ENCODE measurements at regions not wholly inside any gene's neighbourhood (a gene's known extent, or its start where the extent isn't known, plus 50 kb on each side); places are given as distances from the start of the nearest gene placed in this dataset.
A peak's percentile ranks its signal among the peaks of the same experiment; 100 is the strongest.

DNA sequence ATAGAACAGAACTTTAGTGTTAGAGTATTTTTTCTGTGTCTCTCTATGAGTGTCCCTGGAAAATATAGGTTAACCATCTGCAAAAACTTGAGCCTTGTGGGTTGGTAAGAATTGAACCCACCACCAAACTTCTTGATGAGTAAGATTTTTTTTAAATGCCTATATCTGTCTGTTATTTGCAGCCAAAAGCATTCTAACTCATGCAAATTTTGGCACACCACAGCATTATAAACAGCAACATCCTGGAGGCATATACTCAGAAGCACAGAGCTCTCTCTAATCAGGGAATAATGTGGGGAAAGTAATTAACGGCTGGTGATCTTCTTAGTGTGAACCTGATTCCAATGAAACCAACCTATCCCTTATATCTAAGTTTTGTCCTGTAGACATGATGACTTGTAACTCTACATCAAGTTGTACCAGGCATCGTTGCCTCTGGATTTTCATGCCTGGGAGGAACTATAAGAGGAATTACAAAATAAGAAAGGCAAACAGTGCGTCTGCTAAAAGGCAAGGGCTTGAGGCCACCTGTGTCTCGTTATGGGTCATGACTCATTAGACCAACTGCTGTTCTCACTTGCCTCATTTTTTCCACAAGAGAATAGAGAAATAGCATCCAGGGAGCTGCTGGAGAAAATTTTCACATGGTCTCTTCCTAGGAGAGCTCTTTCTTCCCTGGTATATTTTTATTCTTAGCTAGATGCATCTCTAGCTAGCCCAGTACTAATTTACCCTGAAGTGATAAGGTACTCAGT, 202.4 kb downstream of the CHIC2 start:
- DNase-seq (ENCODE audit: low read depth), result peak; percentile 93
- H3K36me3 ChIP-seq (ENCODE audit: control insufficient read depth, insufficient read depth, low read length), result no peaks in the 10 kb centered on the region
- POLR2A ChIA-PET, result interaction anchor here (0.6 kb wide), 1 partner anchor 347 kb away, joined by 3 read pairs; no protein-coding TSS in a partner anchor
- TF ChIP-seq, protein P1, sequence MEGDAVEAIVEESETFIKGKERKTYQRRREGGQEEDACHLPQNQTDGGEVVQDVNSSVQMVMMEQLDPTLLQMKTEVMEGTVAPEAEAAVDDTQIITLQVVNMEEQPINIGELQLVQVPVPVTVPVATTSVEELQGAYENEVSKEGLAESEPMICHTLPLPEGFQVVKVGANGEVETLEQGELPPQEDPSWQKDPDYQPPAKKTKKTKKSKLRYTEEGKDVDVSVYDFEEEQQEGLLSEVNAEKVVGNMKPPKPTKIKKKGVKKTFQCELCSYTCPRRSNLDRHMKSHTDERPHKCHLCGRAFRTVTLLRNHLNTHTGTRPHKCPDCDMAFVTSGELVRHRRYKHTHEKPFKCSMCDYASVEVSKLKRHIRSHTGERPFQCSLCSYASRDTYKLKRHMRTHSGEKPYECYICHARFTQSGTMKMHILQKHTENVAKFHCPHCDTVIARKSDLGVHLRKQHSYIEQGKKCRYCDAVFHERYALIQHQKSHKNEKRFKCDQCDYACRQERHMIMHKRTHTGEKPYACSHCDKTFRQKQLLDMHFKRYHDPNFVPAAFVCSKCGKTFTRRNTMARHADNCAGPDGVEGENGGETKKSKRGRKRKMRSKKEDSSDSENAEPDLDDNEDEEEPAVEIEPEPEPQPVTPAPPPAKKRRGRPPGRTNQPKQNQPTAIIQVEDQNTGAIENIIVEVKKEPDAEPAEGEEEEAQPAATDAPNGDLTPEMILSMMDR (IDR thresholded peaks at IDR 0.05; ENCODE audit: insufficient read depth, low read depth, low read length), result no peak
- H3K4me3 ChIP-seq (ENCODE audit: low read depth, low read length), result no peak overlapping the region
- CTCF ChIA-PET, result interaction anchor here (0.6 to 2.0 kb wide), 8 partner anchors 14 to 195 kb away, joined by 3 to 10 read pairs (median 4); no protein-coding TSS in a partner anchor
- H3K27me3 ChIP-seq (ENCODE audit: control insufficient read depth, insufficient read depth, low read length), result no peaks in the 10 kb centered on the region

DNA sequence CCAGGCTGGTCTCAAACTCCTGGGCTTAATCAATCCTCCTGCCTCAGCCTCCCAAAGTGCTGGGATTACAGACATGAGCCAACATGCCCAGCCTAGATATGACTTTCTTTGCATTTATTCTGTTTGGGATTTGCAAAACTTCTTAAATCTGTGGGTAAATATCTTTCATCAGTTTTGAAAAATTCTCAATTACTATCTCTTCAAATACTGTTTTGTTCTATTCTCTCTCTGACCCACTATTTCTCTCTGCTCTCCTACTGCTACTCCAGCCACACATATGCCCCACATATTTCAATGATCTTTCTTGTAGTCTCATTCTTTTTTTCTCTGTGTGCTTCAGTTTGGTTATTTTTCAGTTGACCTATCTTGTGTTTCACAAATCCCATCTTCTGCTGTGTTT, 205.1 kb downstream of the CHIC2 start:
- CTCF ChIA-PET, result no interaction called here
- TF ChIP-seq, protein P1 (IDR thresholded peaks at IDR 0.05; ENCODE audit: insufficient read depth, low read depth, low read length), result no peak
- no peak for DNase-seq (ENCODE audit: low read depth)

GRCh38 chr4:53858744-53859143, 205.7 kb downstream of the CHIC2 start:
- H3K36me3 ChIP-seq (ENCODE audit: control insufficient read depth, insufficient read depth, low read length), result no peaks in the 10 kb centered on the region
- ChIA-PET POLR2A (no interaction called here), CTCF (interaction anchor here (0.6 kb wide), 1 partner anchor 112 kb away, joined by 3 read pairs; no protein-coding TSS in a partner anchor)
- no peak for DNase-seq (ENCODE audit: low read depth)
- H3K27me3 ChIP-seq (ENCODE audit: control insufficient read depth, insufficient read depth, low read length), result no peaks in the 10 kb centered on the region
- H3K4me3 ChIP-seq (ENCODE audit: low read depth, low read length), result no peak overlapping the region
- TF ChIP-seq, protein P1 (IDR thresholded peaks at IDR 0.05; ENCODE audit: insufficient read depth, low read depth, low read length), result no peak

More for the DNA sequence above, 205.1 kb downstream of the CHIC2 start:
- Histone ChIP-seq H3K27me3 (ENCODE audit: control insufficient read depth, insufficient read depth, low read length) (no peaks in the 10 kb centered on the region), H3K4me3 (ENCODE audit: low read depth, low read length) (no peak overlapping the region), H3K36me3 (ENCODE audit: control insufficient read depth, insufficient read depth, low read length) (no peaks in the 10 kb centered on the region)
- POLR2A ChIA-PET, result no interaction called here

- Histone ChIP-seq H3K27me3 (ENCODE audit: control insufficient read depth, insufficient read depth, low read length) (no peaks in the 10 kb centered on the region), H3K36me3 (ENCODE audit: control insufficient read depth, insufficient read depth, low read length) (no peaks in the 10 kb centered on the region), H3K4me3 (ENCODE audit: low read depth, low read length) (no peak overlapping the region)
- POLR2A ChIA-PET, result no interaction called here
- peak; percentile 82 for DNase-seq (ENCODE audit: low read depth)
- CTCF ChIA-PET, result interaction anchor here (0.7 to 1.6 kb wide), 5 partner anchors 45 to 377 kb away, joined by 3 to 5 read pairs (median 3); partner anchors contain the start of gene PDGFRA
- TF ChIP-seq, protein P1 (IDR thresholded peaks at IDR 0.05; ENCODE audit: insufficient read depth, low read depth, low read length), result no peak
These were observed 208.7 kb downstream of the CHIC2 start for GRCh38 chr4:53855581-53856250.

DNA sequence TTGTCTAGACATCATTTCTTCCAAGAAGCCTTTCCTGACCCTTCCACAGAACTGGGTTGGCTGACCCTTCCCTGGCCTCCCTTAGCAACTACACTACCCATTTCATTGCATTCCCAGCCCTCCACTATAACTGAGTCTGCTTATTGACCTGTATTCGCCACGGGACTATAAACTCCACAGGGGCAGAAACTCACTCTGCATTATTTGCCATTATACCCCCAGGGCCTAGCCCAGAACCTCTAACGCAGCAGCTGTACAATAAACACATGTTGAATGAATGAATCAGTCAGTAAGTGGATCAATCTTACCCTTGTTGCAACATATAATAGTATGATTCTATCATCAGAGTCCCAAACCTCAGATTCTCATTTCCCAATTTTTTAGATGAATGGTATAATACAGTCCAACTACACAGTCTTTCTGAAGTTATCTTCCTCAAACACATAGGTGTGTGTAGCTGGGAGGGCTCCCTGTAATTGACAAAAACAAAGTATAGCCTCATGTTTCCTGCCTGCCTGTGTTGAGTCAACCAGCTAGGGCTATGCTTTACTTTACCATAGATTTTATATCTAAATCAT, 209.3 kb downstream of the CHIC2 start:
- Histone ChIP-seq H3K27me3 (ENCODE audit: control insufficient read depth, insufficient read depth, low read length) (no peaks in the 10 kb centered on the region), H3K4me3 (ENCODE audit: low read depth, low read length) (no peak overlapping the region), H3K36me3 (ENCODE audit: control insufficient read depth, insufficient read depth, low read length) (no peaks in the 10 kb centered on the region)
- TF ChIP-seq, protein P1 (IDR thresholded peaks at IDR 0.05; ENCODE audit: insufficient read depth, low read depth, low read length), result no peak
- ChIA-PET CTCF (interaction anchor here (0.7 to 1.6 kb wide), 6 partner anchors 45 to 378 kb away, joined by 3 to 5 read pairs (median 3); partner anchors contain the start of gene PDGFRA), POLR2A (no interaction called here)
- peak; percentile 25 for DNase-seq (ENCODE audit: low read depth)
